Tibial nerve (tissue), 4 donors: ENCODE measurements at regions not wholly inside any gene's neighbourhood (a gene's known extent, or its start where the extent isn't known, plus 50 kb on each side); places are given as distances from the start of the nearest gene placed in this dataset.

Experiments
- DNase-seq, 2 donors: peaks; one replicate each; pipeline ENCODE4 v3.0.0-alpha.2; 2019; ENCODE audit warnings: low spot score in 2 of 2
- H3K27ac ChIP-seq, 4 donors: fragments of 200-600 bp; sonication (generic) in 3 of 4; one replicate each; pipeline ENCODE4 v1.5.1; 2017 to 2019; ENCODE audit warnings: mild to moderate bottlenecking in 1 of 4
- H3K27me3 ChIP-seq, 2 donors: fragments of 200-600 bp; sonication (generic) in 1 of 2; one replicate each; pipeline versions ENCODE4 v1.5.1 to v1.6.0; 2017 to 2019
- H3K36me3 ChIP-seq, 3 donors: fragments of 200-600 bp; sonication (generic); one replicate each; pipeline ENCODE4 v1.5.1; 2018 to 2019
- H3K4me1 ChIP-seq, 4 donors: fragments of 200-600 bp; sonication (generic) in 3 of 4; one replicate each; pipeline ENCODE4 v1.5.1; 2017 to 2019
- H3K4me3 ChIP-seq, 4 donors: fragments of 200-600 bp; sonication (generic) in 3 of 4; one replicate each; pipeline ENCODE4 v1.5.1; 2017 to 2019; ENCODE audit warnings: mild to moderate bottlenecking in 1 of 4, moderate library complexity in 1 of 4
- H3K9me3 ChIP-seq, 4 donors: fragments of 200-600 bp; sonication (generic) in 3 of 4; one replicate each; pipeline ENCODE4 v1.5.1; 2017 to 2019
- EP300 ChIP-seq, 2 donors: sonication (generic); formaldehyde crosslinking; IDR thresholded peaks; one replicate each; pipeline ENCODE4 v1.6.1; 2017; ENCODE audit warnings: antibody characterized with exemption in 2 of 2, mild to moderate bottlenecking in 1 of 2
- POLR2A ChIP-seq, 2 donors: fragments of 450-650 bp; IDR thresholded peaks; one replicate each; pipeline ENCODE4 v1.6.1; 2017; ENCODE audit warnings: antibody characterized with exemption in 2 of 2, mild to moderate bottlenecking in 2 of 2, moderate library complexity in 2 of 2
- WGBS, 2 donors: methylation state at CpG; one replicate each; pipeline ENCODE4 v1.1.5; 2018; 5-methylcytosine and 5-hydroxymethylcytosine counted together
- TF ChIP-seq, protein P1 (sequence below), 5 experiments: fragments of 200-600 bp in 3 of 5; fragments of 450-650 bp in 2 of 5; sonication (generic) in 3 of 5; IDR thresholded peaks; one replicate each; pipeline ENCODE4 v1.5.1; 2016 to 2019; ENCODE audit warnings: antibody characterized with exemption in 5 of 5, mild to moderate bottlenecking in 3 of 5, moderate library complexity in 2 of 5

DNA sequence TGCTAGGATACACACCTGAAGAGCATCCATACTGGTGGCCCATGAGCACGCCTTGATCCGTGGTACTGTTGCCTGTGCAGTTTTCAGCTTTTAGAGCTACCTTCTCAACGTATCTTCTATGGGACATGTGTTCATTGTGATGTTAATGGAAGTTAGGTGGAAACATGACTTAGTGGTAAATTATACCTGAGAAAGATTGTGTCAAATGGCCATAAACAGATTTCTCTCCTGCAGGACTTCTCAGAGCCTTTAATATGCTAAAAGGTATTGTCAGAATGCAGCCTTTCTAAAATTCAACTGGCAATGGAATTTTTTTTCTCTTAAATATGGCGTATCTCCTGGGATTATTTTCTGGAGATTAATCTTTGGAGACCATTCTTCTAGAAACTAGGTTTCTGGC lies 148.5 kb downstream of the CDC5L start:
- Histone ChIP-seq H3K4me3 (no peak overlapping the region), H3K9me3 (no peaks in the 10 kb centered on the region), H3K36me3 (no peaks in the 10 kb centered on the region), H3K27ac (no peak overlapping the region), H3K4me1 (no peaks in the 10 kb centered on the region), H3K27me3 (no peaks in the 10 kb centered on the region)
- WGBS, 2 donors, result 96 to 98% methylated on average over 4 of the region's 4 CpGs
- DNase-seq, result no peak
- TF ChIP-seq, protein P1, sequence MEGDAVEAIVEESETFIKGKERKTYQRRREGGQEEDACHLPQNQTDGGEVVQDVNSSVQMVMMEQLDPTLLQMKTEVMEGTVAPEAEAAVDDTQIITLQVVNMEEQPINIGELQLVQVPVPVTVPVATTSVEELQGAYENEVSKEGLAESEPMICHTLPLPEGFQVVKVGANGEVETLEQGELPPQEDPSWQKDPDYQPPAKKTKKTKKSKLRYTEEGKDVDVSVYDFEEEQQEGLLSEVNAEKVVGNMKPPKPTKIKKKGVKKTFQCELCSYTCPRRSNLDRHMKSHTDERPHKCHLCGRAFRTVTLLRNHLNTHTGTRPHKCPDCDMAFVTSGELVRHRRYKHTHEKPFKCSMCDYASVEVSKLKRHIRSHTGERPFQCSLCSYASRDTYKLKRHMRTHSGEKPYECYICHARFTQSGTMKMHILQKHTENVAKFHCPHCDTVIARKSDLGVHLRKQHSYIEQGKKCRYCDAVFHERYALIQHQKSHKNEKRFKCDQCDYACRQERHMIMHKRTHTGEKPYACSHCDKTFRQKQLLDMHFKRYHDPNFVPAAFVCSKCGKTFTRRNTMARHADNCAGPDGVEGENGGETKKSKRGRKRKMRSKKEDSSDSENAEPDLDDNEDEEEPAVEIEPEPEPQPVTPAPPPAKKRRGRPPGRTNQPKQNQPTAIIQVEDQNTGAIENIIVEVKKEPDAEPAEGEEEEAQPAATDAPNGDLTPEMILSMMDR (IDR thresholded peaks at IDR 0.05), result no peak
- no peak for TF ChIP-seq POLR2A (IDR thresholded peaks at IDR 0.05)
- no peak for TF ChIP-seq EP300 (IDR thresholded peaks at IDR 0.05)

DNA sequence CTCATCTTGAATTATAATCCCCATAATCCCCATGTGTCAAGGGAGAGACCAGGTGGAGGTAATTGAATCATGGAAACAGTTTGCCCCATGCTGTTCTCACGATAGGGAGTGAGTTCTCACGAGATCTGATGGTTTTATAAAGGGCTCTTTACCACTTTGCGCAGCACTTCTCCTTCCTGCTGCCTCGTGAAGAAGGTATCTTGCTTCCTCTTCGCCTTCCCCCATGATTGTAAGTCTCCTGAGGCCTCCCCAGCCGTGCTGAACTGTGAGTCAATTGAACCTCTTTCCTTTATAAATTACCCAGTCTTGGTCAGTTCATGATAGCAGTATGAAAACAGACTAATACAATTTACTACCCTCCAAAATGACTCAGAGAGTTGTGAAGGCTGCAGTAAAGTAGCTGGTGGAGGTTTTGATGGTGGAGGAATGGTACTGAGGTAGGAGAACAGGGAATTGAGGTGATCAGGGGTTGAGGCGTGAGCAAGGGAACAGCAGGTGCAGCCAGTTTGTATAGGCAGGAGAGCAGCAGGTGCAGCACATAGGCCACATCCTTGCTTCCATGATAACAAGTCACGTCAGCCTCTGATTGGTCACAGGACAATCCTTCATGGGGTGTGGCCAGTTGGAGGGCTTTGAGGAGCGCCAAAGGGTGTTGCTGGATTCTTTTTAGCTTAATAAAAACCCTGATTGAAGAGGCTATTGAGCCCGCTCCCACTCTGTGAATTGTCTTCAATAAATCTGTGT lies 150.0 kb downstream of the CDC5L start:
- Histone ChIP-seq H3K27me3 (no peaks in the 10 kb centered on the region), H3K4me1 (peaks cover 0 to 5% (median 0%) of the 10 kb centered on the region in 4 donors), H3K9me3 (no peaks in the 10 kb centered on the region), H3K4me3 (no peak overlapping the region), H3K27ac (no peak overlapping the region), H3K36me3 (no peaks in the 10 kb centered on the region)
- 85 to 89% methylated on average over 10 of the region's 10 CpGs for WGBS, 2 donors
- TF ChIP-seq, protein P1 (IDR thresholded peaks at IDR 0.05), result no peak
- TF ChIP-seq POLR2A (IDR thresholded peaks at IDR 0.05), result no peak
- no peak for TF ChIP-seq EP300 (IDR thresholded peaks at IDR 0.05)
- DNase-seq, result no peak

DNA sequence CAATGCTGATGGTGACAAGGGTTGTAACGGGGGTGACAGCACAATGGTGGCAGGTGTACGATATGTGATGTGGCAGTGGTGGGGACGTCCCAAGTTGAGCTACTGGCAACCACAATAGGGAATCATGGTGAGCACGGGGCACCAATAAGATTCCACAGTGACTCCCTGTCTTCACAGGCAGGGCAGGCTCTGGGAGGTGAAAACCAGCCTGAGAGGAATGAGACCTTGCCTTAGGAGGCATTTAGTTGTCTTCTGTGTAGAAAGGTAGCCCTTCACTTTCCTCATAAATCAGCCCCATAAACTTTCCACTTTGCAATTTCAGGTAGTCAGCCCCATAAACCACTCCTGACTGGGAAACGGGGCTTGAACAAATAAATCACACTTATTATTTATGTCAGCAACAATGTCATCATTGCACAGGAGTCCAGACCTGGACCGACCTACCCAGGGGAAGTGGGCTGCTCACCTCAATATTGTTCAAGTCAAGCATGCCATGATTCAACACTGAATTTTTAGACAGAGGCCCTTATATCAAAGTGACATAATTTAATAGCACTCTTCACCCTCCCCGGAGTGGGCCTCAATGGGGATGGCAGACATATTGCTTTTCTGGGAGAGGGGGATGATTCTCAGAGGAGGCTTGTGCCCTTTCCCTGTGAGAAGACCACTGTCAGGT lies 150.8 kb downstream of the CDC5L start:
- peaks cover 0 to 5% (median 0%) of the 10 kb centered on the region in 4 donors for H3K4me1 ChIP-seq
- no peaks in the 10 kb centered on the region for H3K36me3 ChIP-seq
- H3K27ac ChIP-seq, result no peak overlapping the region
- DNase-seq, result no peak
- WGBS, 2 donors, result 80 to 89% methylated on average over 7 of the region's 7 CpGs
- no peak overlapping the region for H3K4me3 ChIP-seq
- H3K27me3 ChIP-seq, result no peaks in the 10 kb centered on the region
- TF ChIP-seq, protein P1 (IDR thresholded peaks at IDR 0.05), result no peak
- TF ChIP-seq POLR2A (IDR thresholded peaks at IDR 0.05), result no peak
- no peak for TF ChIP-seq EP300 (IDR thresholded peaks at IDR 0.05)
- no peaks in the 10 kb centered on the region for H3K9me3 ChIP-seq

DNA sequence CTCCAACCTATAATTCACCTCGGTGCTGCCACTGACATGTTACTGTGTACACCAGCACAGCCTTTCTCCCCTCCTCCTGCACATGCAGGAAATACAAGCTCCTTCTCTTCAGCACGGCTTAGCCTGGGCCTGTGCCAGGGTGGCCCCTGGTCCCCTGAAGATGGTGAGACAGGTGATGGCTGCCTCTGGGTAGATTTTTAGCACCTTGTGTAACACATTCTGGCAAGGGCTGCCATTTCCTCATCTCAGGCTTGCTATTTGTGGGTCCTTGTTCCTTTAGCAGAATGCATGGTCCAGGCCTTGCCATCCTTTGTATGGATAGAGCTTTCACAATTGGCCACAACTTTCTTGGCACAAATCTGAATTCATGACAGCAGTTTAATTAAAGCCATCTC lies 151.3 kb downstream of the CDC5L start:
- no peaks in the 10 kb centered on the region for H3K36me3 ChIP-seq
- WGBS, 2 donors, result 46 to 61% methylated on average over 2 of the region's 2 CpGs
- no peak overlapping the region for H3K4me3 ChIP-seq
- no peak for TF ChIP-seq POLR2A (IDR thresholded peaks at IDR 0.05)
- TF ChIP-seq EP300 (IDR thresholded peaks at IDR 0.05), result no peak
- peaks cover 0 to 5% (median 0%) of the 10 kb centered on the region in 4 donors for H3K4me1 ChIP-seq
- H3K27me3 ChIP-seq, result no peaks in the 10 kb centered on the region
- H3K27ac ChIP-seq, result no peak overlapping the region
- H3K9me3 ChIP-seq, result no peaks in the 10 kb centered on the region
- DNase-seq, result no peak

DNA sequence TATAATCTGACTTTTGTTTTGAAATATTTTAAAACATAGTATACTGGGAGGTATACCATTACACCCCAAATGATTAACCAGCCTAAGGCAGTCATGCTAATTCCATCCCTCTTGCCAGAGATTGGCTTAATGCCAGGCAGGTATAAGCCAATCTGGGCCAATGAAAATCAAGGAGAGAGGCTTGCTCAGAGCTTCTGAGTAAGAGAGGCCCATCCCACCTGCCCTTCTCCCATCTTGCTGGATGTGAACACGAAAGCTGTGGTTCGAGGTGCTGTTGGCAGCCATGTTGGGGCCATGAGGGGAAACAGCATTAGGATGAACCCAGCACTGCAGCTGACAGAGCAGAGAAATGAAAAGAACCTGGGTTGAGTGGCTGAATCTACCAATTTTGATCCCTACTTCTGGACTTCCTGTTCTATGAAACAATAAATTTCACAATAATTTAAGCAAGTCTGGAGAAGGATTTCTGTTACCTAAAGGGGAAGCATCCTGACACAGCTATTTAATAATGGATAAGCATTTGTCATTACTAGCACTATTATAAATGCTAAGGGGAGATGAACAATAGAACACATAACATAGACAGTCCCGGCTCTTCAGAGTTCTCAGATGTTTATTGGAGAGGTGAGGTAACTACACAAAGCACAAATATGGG lies 152.3 kb downstream of the CDC5L start:
- no peak overlapping the region for H3K27ac ChIP-seq
- no peak for DNase-seq

More for the DNA sequence above, 152.3 kb downstream of the CDC5L start:
- Histone ChIP-seq H3K36me3 (no peaks in the 10 kb centered on the region), H3K9me3 (no peaks in the 10 kb centered on the region), H3K4me1 (peaks cover 0 to 5% (median 0%) of the 10 kb centered on the region in 4 donors), H3K4me3 (no peak overlapping the region), H3K27me3 (no peaks in the 10 kb centered on the region)
- 92 to 94% methylated on average over 3 of the region's 3 CpGs for WGBS, 2 donors
- TF ChIP-seq POLR2A (IDR thresholded peaks at IDR 0.05) (no peak), EP300 (IDR thresholded peaks at IDR 0.05) (no peak)
- TF ChIP-seq, protein P1 (IDR thresholded peaks at IDR 0.05), result no peak
